ENCODE measurements at regions not wholly inside any gene's neighbourhood (a gene's known extent, or its start where the extent isn't known, plus 50 kb on each side); places are given as distances from the start of the nearest gene placed in this dataset.
A peak's percentile ranks its signal among the peaks of the same experiment; 100 is the strongest.

GRCh38 chr4:138450546-138451275 lies 208.6 kb upstream of the SLC7A11 start:
- Histone ChIP-seq H2BK5ac (ENCODE audit: low read depth, low read length, poor library complexity, severe bottlenecking) (no peak overlapping the region), H3K18ac (ENCODE audit: low read depth, low read length) (no peak overlapping the region), H3K27me3 (ENCODE audit: control insufficient read depth, insufficient read depth, low read length) (no peaks in the 10 kb centered on the region; the same call in 1 of the 2 replicates), H3K4me3 (ENCODE audit: insufficient read depth, low read depth, low read length) (no peak overlapping the region), H2BK15ac (ENCODE audit: low read depth, low read length) (no peak overlapping the region), H3K4me1 (ENCODE audit: control insufficient read depth, insufficient read depth, low read length) (no peaks in the 10 kb centered on the region; the same call in 1 of the 2 replicates), H2BK120ac (ENCODE audit: low read depth, low read length) (no peak overlapping the region), H3K23ac (ENCODE audit: low read depth, low read length) (no peak overlapping the region), H3K4me2 (ENCODE audit: low read depth, low read length) (no peak overlapping the region), H3K56ac (ENCODE audit: extremely low read depth, insufficient read depth, low read length) (no peak overlapping the region), H3K9ac (ENCODE audit: low read depth, low read length) (no peak overlapping the region), H4K20me1 (ENCODE audit: insufficient read depth, low read length) (no peaks in the 10 kb centered on the region), H3K79me1 (ENCODE audit: low read depth in 1 of 2, low read length in 2 of 2) (no peaks in the 10 kb centered on the region), H2AK9ac (replicated peaks; ENCODE audit: low read depth, low read length, poor library complexity) (no peak overlapping the region), H2AK5ac (ENCODE audit: low read depth, low read length) (no peak overlapping the region), H3K4ac (ENCODE audit: low read depth, low read length) (no peak overlapping the region), H3K27ac (ENCODE audit: insufficient read depth, low read length) (no peak overlapping the region), H3K9me3 (ENCODE audit: control insufficient read depth, insufficient read depth, low read length) (no peaks in the 10 kb centered on the region), H4K5ac (ENCODE audit: low read depth, low read length) (no peak overlapping the region), H4K8ac (ENCODE audit: low read depth in 2 of 2, low read length in 2 of 2) (no peak overlapping the region), H4K91ac (ENCODE audit: insufficient read depth, low read depth, low read length) (no peak overlapping the region), H3K14ac (replicated peaks; ENCODE audit: low read depth, low read length) (no peak overlapping the region), H3K36me3 (ENCODE audit: control insufficient read depth, insufficient read depth, low read length) (no peaks in the 10 kb centered on the region), H2BK20ac (ENCODE audit: low read depth, low read length) (no peak overlapping the region), H3K9me1 (ENCODE audit: insufficient read depth, low read length) (no peaks in the 10 kb centered on the region), H2AFZ (replicated peaks; ENCODE audit: low read length, poor library complexity) (no peak overlapping the region)
- dilution Hi-C loops (cut with HindIII; ENCODE audit: low sequenced_read_pairs, unreplicated experiment) (no loop called here), in situ Hi-C loops (cut with MboI; ENCODE audit: low sequenced_read_pairs) (no loop called here), intact Hi-C loops (cut with micrococcal nuclease) (no loop called here)
- BruUV-seq (replicated peaks), result no TSS peak
- TF ChIP-seq CHD1 (IDR thresholded peaks at IDR 0.05; ENCODE audit: low read depth, low read length) (no peak), CEBPB (IDR thresholded peaks at IDR 0.05; ENCODE audit: low read depth, low read length) (no peak), FOS (IDR thresholded peaks at IDR 0.05; ENCODE audit: low read depth, low read length) (no peak), SMC3 (IDR thresholded peaks at IDR 0.05; ENCODE audit: low read depth, low read length) (no peak), BHLHE40 (IDR thresholded peaks at IDR 0.05; ENCODE audit: low read depth, low read length) (no peak), RAD21 (IDR thresholded peaks at IDR 0.05; ENCODE audit: low read length) (no peak), ELK1 (IDR thresholded peaks at IDR 0.05; ENCODE audit: borderline replicate concordance, low read depth, low read length) (no peak)
- POLR2A ChIA-PET (ENCODE audit: unreplicated experiment), result no interaction called here
- CTCF ChIA-PET, result no interaction called here
- ATAC-seq (ENCODE audit: low read depth), result peak; percentile 49; the same call in 1 of the 2 replicates
- no CpG with 5 or more reads among the region's 3 CpGs for WGBS, 2 experiments (ENCODE audit: extremely low coverage in 2 of 2, insufficient read length in 1 of 2)
- DNase-seq, result no peak
